ENCODE measurements at regions not wholly inside any gene's neighbourhood (a gene's known extent, or its start where the extent isn't known, plus 50 kb on each side); places are given as distances from the start of the nearest gene placed in this dataset.

DNA sequence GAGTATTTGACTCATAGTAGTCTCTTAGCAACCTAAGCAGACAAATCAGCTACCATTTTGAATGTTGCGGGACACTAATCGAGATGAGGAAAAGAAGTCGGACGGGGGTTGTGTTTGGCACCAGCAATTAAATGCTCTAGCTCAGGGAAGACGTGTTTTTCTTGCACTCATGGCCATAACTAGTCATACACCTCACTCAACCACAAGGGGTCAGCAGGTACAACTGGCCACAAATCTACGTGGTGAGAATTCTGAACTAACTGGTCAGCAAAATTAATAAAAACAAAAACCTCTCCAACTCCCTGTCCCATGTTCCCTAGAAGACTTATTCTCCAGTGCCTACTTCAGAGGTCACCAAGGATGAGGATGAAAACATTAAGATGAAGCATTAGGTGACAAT is 1467.8 kb downstream of the DPP10 start:
- TF ChIP-seq, protein P1, sequence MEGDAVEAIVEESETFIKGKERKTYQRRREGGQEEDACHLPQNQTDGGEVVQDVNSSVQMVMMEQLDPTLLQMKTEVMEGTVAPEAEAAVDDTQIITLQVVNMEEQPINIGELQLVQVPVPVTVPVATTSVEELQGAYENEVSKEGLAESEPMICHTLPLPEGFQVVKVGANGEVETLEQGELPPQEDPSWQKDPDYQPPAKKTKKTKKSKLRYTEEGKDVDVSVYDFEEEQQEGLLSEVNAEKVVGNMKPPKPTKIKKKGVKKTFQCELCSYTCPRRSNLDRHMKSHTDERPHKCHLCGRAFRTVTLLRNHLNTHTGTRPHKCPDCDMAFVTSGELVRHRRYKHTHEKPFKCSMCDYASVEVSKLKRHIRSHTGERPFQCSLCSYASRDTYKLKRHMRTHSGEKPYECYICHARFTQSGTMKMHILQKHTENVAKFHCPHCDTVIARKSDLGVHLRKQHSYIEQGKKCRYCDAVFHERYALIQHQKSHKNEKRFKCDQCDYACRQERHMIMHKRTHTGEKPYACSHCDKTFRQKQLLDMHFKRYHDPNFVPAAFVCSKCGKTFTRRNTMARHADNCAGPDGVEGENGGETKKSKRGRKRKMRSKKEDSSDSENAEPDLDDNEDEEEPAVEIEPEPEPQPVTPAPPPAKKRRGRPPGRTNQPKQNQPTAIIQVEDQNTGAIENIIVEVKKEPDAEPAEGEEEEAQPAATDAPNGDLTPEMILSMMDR (IDR thresholded peaks at IDR 0.05; ENCODE audit: borderline replicate concordance, extremely low read depth, low read length, poor library complexity, severe bottlenecking): no peak
- TF ChIP-seq EZH2 (IDR thresholded peaks at IDR 0.05; ENCODE audit: borderline replicate concordance, low read depth, low read length, severe bottlenecking): no peak

All from DND-41 (cell line).